RPMI8226 (cell line): ENCODE measurements at regions not wholly inside any gene's neighbourhood (a gene's known extent, or its start where the extent isn't known, plus 50 kb on each side); places are given as distances from the start of the nearest gene placed in this dataset.
"Not testable (repeated sequence)": the region's sequence is repeated elsewhere in the genome, so short reads cannot be mapped to it uniquely, and the experiment has no call there.

Experiments
- DNase-seq: peaks from one replicate; pipeline ENCODE4 v3.0.0-alpha.2; 2015

GRCh38 chr18:71329114-71329513 lies 1040.3 kb downstream of the SOCS6 start:
- DNase-seq, result no peak

DNA sequence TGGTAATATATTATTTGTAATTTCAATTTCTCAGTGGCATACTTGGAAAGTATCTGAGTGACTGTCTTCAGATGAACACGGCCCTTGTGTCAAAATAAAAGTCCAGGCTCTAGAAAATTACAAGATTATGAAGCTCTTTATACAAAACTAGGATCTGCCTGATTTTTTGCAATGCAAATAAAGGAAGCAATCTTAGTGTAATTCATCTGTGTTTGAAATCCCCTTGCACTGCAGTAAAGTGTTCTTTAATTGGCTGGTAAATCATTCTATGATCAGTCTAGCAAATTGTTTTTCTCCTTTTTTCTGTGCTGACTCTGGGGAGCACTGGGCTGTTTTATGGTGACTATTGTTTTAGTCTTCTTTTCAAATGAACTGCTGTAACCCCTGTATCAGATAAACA lies 1039.0 kb downstream of the SOCS6 start:
- no peak for DNase-seq

GRCh38 chr18:71327441-71327840 lies 1038.6 kb downstream of the SOCS6 start:
- DNase-seq, result no peak

- no peak for DNase-seq
These were observed 1038.0 kb downstream of the SOCS6 start for GRCh38 chr18:71326826-71327225.

GRCh38 chr18:71324356-71324755 lies 1035.5 kb downstream of the SOCS6 start:
- DNase-seq, result no peak

- peak; percentile 48 for DNase-seq
These were observed 1033.4 kb downstream of the SOCS6 start for GRCh38 chr18:71322201-71322600.

DNA sequence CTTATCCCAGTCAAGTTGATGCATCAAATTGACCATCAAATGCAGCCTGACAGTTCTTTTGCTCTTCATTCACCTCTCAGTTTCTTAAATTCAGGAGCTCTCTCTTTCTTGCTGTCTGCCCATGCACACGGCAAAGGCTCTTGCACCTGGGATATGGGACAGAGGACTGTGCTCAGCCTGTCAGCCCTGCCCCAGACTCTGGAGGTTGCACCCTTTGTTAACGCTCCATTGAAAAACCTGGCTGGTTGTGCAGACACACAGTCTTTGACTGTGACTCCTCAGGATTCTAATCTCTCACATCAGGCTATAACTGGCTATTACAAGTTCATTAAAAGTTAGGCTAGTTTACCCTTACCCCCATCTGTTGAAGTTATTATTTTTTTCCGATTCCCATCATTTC lies 1032.5 kb downstream of the SOCS6 start:
- DNase-seq, result peak; percentile 29

GRCh38 chr18:71304856-71305255 lies 1016.0 kb downstream of the SOCS6 start:
- DNase-seq, result no peak

DNA sequence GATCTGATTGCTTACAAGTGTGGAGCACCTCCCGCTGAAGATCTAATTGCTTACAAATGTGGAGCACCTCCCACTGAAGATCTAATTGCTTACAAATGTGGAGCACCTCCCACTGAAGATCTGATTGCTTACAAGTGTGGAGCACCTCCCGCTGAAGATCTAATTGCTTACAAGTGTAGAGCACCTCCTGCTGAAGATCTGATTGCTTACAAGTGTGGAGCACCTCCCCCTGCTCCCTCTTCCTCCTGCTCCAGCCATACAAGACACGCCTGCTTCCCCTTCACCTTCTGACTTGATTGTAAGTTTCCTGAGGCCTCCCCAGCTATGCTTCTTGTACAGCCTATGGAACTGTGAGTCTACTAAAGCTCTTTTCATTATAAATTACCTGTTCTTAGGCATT lies 1014.9 kb downstream of the SOCS6 start:
- DNase-seq, result not testable (repeated sequence)

GRCh38 chr18:71301596-71301995 lies 1012.8 kb downstream of the SOCS6 start:
- no peak for DNase-seq

GRCh38 chr18:71294201-71294600 lies 1005.4 kb downstream of the SOCS6 start:
- not testable (repeated sequence) for DNase-seq

GRCh38 chr18:71293322-71293721 lies 1004.5 kb downstream of the SOCS6 start:
- DNase-seq, result no peak

GRCh38 chr18:71287268-71287667 lies 998.4 kb downstream of the SOCS6 start:
- DNase-seq, result no peak

DNA sequence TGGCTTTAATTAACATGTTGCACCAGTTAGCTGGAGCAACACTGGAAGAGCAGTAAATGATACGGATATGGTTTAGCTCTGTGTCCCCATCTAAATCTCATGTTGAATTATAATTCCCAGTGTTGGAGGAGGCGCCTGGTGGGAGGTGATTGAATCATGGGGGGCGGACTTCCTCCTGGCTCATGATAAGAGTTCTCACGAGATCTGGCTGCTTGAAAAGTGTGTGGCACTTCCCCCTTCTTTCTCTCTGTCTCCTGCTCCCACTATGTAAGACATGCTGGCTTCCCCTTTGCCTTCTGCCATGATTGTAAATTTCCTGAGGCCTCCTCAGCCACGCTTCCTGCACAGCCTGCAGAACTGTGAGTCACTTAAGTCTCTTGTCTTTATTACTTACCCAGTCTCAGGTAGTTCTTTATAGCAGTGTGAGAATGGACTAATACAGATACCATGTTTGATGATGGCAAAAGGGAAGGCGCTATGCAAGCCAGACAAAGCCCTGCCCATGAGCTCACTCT lies 963.6 kb downstream of the SOCS6 start:
- DNase-seq, result no peak

GRCh38 chr18:71250191-71250590 lies 961.3 kb downstream of the SOCS6 start:
- DNase-seq, result no peak

DNA sequence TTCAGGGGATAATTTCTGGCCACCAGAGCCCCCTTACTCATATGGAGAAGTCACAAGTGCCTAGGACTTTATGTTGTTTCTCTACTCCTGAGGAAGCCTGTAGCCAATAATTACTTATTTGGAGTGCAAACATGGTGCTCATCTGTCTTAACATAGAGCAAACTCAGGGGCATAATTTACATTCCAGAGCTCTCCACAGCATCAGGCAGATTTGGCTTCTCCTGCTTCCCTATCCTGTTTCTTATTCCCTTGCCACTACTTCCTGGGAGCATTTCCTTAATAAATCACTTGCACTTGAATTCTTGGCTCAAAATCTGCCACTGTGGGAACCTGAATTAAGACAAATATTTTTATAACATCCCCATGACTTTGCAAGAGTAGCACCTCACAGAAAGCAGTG lies 960.9 kb downstream of the SOCS6 start:
- DNase-seq, result no peak

DNA sequence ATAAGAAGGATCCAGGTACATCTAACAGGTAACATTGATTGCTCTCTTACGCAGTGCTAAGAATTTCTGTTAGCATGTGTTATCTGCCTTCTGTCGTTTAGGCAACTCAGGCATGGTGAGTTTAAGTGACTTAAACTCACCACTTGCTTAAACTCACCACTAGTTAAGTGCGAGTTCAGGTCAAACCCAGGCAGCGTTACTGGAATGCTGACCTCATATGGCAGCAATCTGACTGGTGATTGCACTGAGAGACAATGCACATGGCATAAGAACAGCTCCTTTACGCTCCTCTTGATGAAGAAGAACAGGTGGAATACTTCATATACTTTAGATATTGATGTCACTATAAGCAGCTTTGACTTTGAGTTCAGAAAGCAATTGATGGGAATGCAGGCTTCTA lies 954.1 kb downstream of the SOCS6 start:
- no peak for DNase-seq

DNA sequence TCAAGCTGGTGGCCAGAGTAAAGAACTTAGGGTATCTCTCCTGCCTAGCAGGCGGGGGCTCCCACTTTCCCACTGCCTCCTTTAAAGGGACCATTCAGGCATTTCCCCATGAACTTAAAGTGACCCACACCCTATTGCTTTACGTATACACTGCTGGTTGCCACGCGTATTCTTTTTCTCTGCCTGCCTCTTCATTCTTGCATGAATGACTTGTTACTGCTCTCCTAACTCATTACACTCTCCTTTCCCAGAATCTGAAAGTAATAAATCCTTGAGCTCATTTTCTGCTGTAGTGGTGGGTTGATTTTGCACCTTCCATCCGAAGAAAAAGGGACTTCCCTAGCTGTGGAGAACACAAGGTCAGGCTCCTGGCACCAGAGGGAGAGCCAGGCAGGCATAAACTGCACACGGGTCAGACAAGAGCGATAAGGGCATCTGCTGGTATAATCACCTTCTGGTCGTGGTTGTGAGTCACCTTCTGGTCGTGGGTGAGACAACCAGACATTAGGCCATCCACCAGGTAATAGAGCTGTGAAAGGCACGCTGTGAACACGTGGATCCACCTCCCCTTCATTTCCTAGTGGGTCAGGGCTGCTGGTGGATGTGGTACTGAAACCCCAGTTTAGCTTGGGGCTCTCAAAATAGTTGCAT lies 950.3 kb downstream of the SOCS6 start:
- DNase-seq, result no peak

DNA sequence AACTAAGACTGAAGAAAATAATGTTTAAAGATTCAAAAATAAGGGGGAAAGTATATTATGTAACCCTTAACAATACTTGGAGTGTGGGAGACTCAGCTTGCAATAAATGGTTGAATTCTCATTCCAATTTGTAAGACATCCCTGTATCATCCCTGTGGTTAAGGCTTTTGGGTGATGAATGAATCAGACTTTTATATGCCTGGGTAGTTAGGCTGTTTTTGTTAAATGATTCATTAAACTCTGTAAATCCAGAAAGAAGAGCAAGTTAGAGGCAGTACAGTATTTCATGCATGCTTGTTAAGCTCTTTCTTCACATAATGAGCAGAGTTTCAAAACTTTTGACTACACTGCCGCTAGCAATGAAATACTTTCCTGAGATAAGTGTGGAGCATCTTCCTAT lies 948.8 kb downstream of the SOCS6 start:
- no peak for DNase-seq

DNA sequence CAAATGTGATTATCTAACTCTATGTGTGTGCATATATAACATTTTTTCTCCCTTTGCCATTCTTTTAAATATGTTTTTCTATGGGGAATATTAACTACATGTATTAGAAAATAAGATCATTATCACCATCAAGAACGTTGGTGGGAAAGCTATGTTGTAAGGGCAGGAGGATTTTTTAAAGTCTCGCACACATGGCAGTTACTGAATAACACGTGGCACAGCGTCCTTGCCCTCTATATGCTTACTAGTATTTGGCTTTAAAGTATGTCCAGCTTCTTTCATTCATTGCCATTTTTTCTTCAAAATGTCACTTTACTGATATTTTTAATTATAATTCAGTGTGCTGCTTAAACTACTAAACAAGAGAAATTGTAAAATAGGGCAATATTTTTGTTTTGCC lies 944.3 kb downstream of the SOCS6 start:
- DNase-seq, result no peak

DNA sequence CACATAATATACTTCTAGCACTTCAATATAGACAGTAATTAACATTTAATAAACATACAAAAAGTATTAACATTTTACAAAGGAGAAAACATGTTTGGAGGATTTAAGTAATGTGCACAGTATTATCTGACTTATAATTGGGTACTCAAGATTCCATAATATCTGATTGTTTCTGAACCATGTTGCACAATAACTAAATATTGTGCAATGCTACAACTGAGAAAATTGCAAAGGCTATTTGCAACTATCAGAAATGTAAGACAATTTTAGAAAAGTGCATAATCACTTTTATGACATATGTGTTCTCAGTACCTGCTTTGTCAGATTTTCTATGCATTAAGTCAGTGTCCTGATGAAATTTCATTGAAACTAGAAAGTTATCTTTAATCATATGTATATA lies 934.6 kb downstream of the SOCS6 start:
- no peak for DNase-seq

GRCh38 chr18:71221405-71221804 lies 932.6 kb downstream of the SOCS6 start:
- DNase-seq, result no peak

DNA sequence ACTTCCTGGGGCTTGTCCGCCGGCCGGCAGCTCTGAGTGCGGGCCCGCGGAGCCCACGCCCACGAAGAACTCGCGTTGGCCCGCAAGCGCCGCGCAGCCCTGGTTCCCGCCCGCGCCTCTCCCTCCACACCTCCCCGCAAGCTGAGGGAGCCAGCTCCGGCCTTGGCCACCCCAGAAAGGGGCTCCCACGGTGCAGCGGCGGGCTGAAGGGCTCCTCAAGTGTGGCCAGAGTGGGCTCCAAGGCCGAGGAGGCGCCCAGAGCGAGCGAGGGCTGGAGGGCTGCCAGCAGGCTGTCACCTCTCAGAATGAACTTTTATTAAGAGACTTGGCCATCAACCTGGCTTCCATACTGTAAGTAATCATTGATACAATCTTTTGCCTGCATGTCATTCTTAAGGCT lies 923.9 kb downstream of the SOCS6 start:
- DNase-seq, result not testable (repeated sequence)

DNA sequence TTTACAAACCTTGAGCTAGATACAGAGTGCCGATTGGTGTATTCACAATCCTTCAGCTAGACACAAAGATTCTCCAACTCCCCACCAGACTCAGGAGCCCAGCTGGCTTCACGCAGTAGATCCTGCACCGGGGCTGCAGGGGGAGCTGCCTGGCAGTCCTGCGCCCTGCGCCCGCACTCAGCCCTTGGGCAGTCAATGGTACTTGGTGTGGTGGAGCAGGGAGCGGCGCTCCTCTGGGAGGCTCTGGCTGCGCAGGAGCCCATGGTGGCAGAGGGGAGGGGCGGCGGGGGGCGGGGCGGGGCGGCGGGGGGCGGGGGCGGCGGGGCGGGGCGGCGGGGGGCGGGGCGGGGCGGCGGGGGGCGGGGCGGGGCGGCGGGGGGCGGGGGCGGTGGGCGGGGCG lies 923.4 kb downstream of the SOCS6 start:
- no peak for DNase-seq

DNA sequence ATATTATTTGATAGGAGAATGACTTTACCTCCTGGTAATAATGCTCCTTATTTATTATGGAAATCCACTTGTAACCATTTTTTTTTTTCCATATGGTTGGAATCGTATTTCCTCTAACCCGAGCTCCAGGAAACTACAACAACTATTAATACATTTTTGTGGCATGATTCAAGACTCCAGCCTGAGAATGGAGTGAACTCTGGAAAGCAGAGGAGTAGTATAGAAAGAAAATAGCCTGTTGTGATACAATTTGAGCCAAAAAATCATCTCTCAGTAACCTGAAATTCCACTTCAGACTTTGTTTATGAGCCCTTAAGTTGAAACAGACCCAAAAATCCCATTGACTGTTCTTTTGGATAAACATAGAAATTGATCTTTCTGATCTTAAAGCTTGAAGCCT lies 921.1 kb downstream of the SOCS6 start:
- no peak for DNase-seq
